ENCODE measurements at regions not wholly inside any gene's neighbourhood (a gene's known extent, or its start where the extent isn't known, plus 50 kb on each side); places are given as distances from the start of the nearest gene placed in this dataset.

DNA sequence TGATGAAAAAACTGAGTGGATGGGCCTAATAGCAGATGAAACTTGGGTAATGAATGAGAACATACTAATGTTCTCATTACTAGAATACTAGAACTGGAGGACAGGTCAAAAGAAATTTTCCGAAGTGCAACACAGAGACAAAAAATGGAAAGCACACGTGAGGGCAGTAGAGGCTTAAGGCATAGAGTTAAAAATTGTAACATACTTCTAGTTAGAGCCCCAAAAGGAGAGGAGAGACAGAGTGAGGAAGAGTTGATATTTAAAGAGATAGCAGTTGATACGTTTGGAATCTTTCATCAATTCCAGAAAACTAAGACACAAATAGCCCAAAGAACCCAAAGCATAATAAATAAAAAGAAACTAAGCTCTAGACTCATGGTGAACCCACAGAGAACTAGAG lies 327.9 kb downstream of the SQOR start:
- TF ChIP-seq CTCF (conservative IDR thresholded peaks at IDR 0.05; ENCODE audit: low read depth, low read length) (no peak), RAD21 (IDR thresholded peaks at IDR 0.05; ENCODE audit: low read length) (no peak), RCOR1 (IDR thresholded peaks at IDR 0.05; ENCODE audit: insufficient replicate concordance, low read length) (no peak), POLR2A (IDR thresholded peaks at IDR 0.05; ENCODE audit: low read depth, low read length) (no peak), BHLHE40 (IDR thresholded peaks at IDR 0.05; ENCODE audit: low read depth, low read length) (no peak), MXI1 (IDR thresholded peaks at IDR 0.05; ENCODE audit: borderline replicate concordance, low read depth, low read length) (no peak), CEBPB (IDR thresholded peaks at IDR 0.05; ENCODE audit: low read depth, low read length) (no peak)
- TF ChIP-seq, protein P1, sequence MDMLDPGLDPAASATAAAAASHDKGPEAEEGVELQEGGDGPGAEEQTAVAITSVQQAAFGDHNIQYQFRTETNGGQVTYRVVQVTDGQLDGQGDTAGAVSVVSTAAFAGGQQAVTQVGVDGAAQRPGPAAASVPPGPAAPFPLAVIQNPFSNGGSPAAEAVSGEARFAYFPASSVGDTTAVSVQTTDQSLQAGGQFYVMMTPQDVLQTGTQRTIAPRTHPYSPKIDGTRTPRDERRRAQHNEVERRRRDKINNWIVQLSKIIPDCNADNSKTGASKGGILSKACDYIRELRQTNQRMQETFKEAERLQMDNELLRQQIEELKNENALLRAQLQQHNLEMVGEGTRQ (IDR thresholded peaks at IDR 0.05; ENCODE audit: low read depth, low read length) = no peak

All from IMR-90 (cell line).